GM23338 (cell line): ENCODE measurements at regions not wholly inside any gene's neighbourhood (a gene's known extent, or its start where the extent isn't known, plus 50 kb on each side); places are given as distances from the start of the nearest gene placed in this dataset.

Experiments
- CTCF ChIP-seq, 2 experiments: fragments of 200-600 bp in 1 of 2; sonication (generic) in 1 of 2; conservative IDR thresholded peaks; 2 replicates each; pipeline versions ENCODE4 v1.5.1 to v1.6.1; 2016 to 2017; ENCODE audit warnings: antibody characterized with exemption in 2 of 2, low read depth in 2 of 2, mild to moderate bottlenecking in 2 of 2, moderate library complexity in 1 of 2
- EZH2 ChIP-seq: fragments of 200-600 bp; sonication (generic); IDR thresholded peaks from one replicate; pipeline ENCODE4 v1.8.0; 2017; ENCODE audit warnings: antibody characterized with exemption, mild to moderate bottlenecking, low read depth; ENCODE audit not compliant: unreplicated experiment
- EZH2phosphoT487 ChIP-seq: fragments of 200-600 bp; sonication (generic); IDR thresholded peaks from one replicate; pipeline ENCODE4 v1.8.1; 2018; ENCODE audit warnings: antibody characterized with exemption; ENCODE audit not compliant: unreplicated experiment
- POLR2AphosphoS5 ChIP-seq: IDR thresholded peaks from 2 replicates; pipeline ENCODE4 v1.6.1; 2016; ENCODE audit warnings: antibody characterized with exemption, low read depth

- TF ChIP-seq CTCF (conservative IDR thresholded peaks at IDR 0.05; ENCODE audit: low read depth in 2 of 2) (no peak), EZH2 (no peak), EZH2phosphoT487 (no peak), POLR2AphosphoS5 (no peak)
Observed at GRCh38 chr3:99094606-99095005, 193.1 kb upstream of the DCBLD2 start.
